HepG2 (cell line): ENCODE measurements at regions not wholly inside any gene's neighbourhood (a gene's known extent, or its start where the extent isn't known, plus 50 kb on each side); places are given as distances from the start of the nearest gene placed in this dataset.

Experiments used
- ATAC-seq: fragments of 200-7000 bp; cut with Tn5 transposase; 3 replicates; pipeline ENCODE4 v1.9.1; 2020; ENCODE audit warnings: mild to moderate bottlenecking, moderate library complexity
- BruUV-seq: library from RNA; stranded (reverse); fragments of 400-500 nt; replicated peaks from 2 replicates; lab custom pipeline; 2021; lab: Mats Ljungman, UMichigan
- CTCF ChIA-PET: fragments of 300-600 bp; formaldehyde crosslinking; extraction: SDS; loops from one replicate; lab custom pipeline; 2021; ENCODE audit warnings: low total read pairs, inconsistent platforms, low intra/inter-chr PET ratio; lab: Yijun Ruan, JAX
- POLR2A ChIA-PET: fragments of 350-600 bp; sonication (Branson Sonifier 250); formaldehyde crosslinking; loops from one replicate; lab custom pipeline; 2020; ENCODE audit warnings: antibody characterized with exemption, inconsistent platforms; lab: Yijun Ruan, JAX
- DNase-seq: peaks from one replicate; pipeline ENCODE4 v3.0.0-alpha.2; 2015; ENCODE audit warnings: low spot score
- FAIRE-seq: peaks from 3 replicates; lab custom pipeline; 2011; peaks lifted over from hg19 to GRCh38; lab: Jason Lieb, UNC
- H2AFZ ChIP-seq: one replicate; pipeline ENCODE4 v1.6.1; 2011; ENCODE audit warnings: low read length, inconsistent platforms
- H3K27ac ChIP-seq: fragments of 300-600 bp; 3 replicates; pipeline ENCODE4 v1.8.0; 2011; ENCODE audit warnings: mixed run types, mild to moderate bottlenecking, mixed read lengths, low read length, inconsistent platforms; ENCODE audit not compliant: insufficient read depth; ENCODE audit errors: extremely low read length
- H3K27me3 ChIP-seq, 2 experiments: fragments of 200-600 bp in 1 of 2; 2 replicates in 1 of 2; 3 replicates in 1 of 2; pipeline versions ENCODE4 v1.6.0 to v1.8.0; 2011; ENCODE audit warnings: low read length in 2 of 2, mild to moderate bottlenecking in 2 of 2, moderate library complexity in 2 of 2, inconsistent platforms in 1 of 2; ENCODE audit not compliant: insufficient read depth in 2 of 2, control insufficient read depth in 1 of 2
- H3K36me3 ChIP-seq, 2 experiments: fragments of 200-600 bp in 1 of 2; replicated peaks in 1 of 2; 2 replicates in 1 of 2; 3 replicates in 1 of 2; pipeline versions ENCODE4 v1.5.1 to v1.8.0; 2011; ENCODE audit warnings: low read length in 2 of 2, inconsistent platforms in 1 of 2; ENCODE audit not compliant: insufficient read depth in 2 of 2, control insufficient read depth in 1 of 2
- H3K4me1 ChIP-seq: 2 replicates; pipeline ENCODE4 v1.5.1; 2012; ENCODE audit warnings: low read length, inconsistent platforms; ENCODE audit not compliant: insufficient read depth
- H3K4me2 ChIP-seq: 2 replicates; pipeline ENCODE4 v1.6.0; 2011; ENCODE audit warnings: low read depth, low read length, inconsistent platforms
- H3K4me3 ChIP-seq, 3 experiments: fragments of 200-600 bp in 1 of 3; sonication (generic), shearing (Covaris generic) in 1 of 3; replicated peaks in 1 of 3; 2 replicates each; pipeline ENCODE4 v1.5.1; 2011 to 2016; ENCODE audit warnings: low read length in 3 of 3, inconsistent platforms in 2 of 3, low read depth in 2 of 3, mild to moderate bottlenecking in 2 of 3, control low read depth in 1 of 3, mixed read lengths in 1 of 3; ENCODE audit not compliant: insufficient read depth in 1 of 3
- H3K79me2 ChIP-seq: one replicate; pipeline ENCODE4 v1.6.1; 2011; ENCODE audit warnings: low read length, inconsistent platforms; ENCODE audit not compliant: insufficient read depth
- H3K9ac ChIP-seq: 2 replicates; pipeline ENCODE4 v1.6.0; 2011; ENCODE audit warnings: mild to moderate bottlenecking, low read depth, low read length, inconsistent platforms; ENCODE audit not compliant: insufficient read depth
- H3K9me3 ChIP-seq: 2 replicates; pipeline ENCODE4 v1.5.1; 2012; ENCODE audit warnings: mild to moderate bottlenecking, low read length
- H4K20me1 ChIP-seq: 2 replicates; pipeline ENCODE4 v1.6.0; 2011; ENCODE audit warnings: inconsistent platforms, mild to moderate bottlenecking, low read length, moderate library complexity; ENCODE audit not compliant: insufficient read depth
- AKNA ChIP-seq: sonication (generic); formaldehyde crosslinking; IDR thresholded peaks from 2 replicates; pipeline ENCODE4 v1.4.0; 2020; ENCODE audit warnings: missing genetic modification reagents, borderline replicate concordance
- HDAC1 ChIP-seq: sonication (generic); formaldehyde crosslinking; IDR thresholded peaks from 2 replicates; pipeline ENCODE4 v1.5.1; 2020; ENCODE audit warnings: mild to moderate bottlenecking, missing genetic modification reagents
- MEF2D ChIP-seq: sonication (generic); formaldehyde crosslinking; IDR thresholded peaks from 2 replicates; pipeline ENCODE4 v1.5.1; 2020; ENCODE audit warnings: mild to moderate bottlenecking, missing genetic modification reagents
- NFKB2 ChIP-seq: sonication (generic); formaldehyde crosslinking; IDR thresholded peaks from 2 replicates; pipeline ENCODE4 v1.4.0; 2020; ENCODE audit warnings: missing genetic modification reagents, borderline replicate concordance
- PRMT3 ChIP-seq: sonication (generic); formaldehyde crosslinking; IDR thresholded peaks from 2 replicates; pipeline ENCODE4 v1.8.1; 2022; ENCODE audit warnings: low read depth, mild to moderate bottlenecking, moderate library complexity, missing genetic modification reagents, borderline replicate concordance
- RORA ChIP-seq: sonication (generic); formaldehyde crosslinking; IDR thresholded peaks from 2 replicates; pipeline ENCODE4 v1.5.0; 2020; ENCODE audit warnings: mild to moderate bottlenecking, missing genetic modification reagents, moderate library complexity
- YEATS4 ChIP-seq: sonication (generic); formaldehyde crosslinking; IDR thresholded peaks from 2 replicates; pipeline ENCODE4 v1.4.0; 2020; ENCODE audit warnings: missing genetic modification reagents, borderline replicate concordance
- ZNF558 ChIP-seq: sonication (generic); formaldehyde crosslinking; IDR thresholded peaks from 2 replicates; pipeline ENCODE4 v1.9.0; 2022; ENCODE audit warnings: mild to moderate bottlenecking, missing genetic modification reagents, borderline replicate concordance
- ZNF563 ChIP-seq: sonication (generic); formaldehyde crosslinking; IDR thresholded peaks from 2 replicates; pipeline ENCODE4 v1.8.0; 2022; ENCODE audit warnings: mild to moderate bottlenecking, moderate library complexity, missing genetic modification reagents
- WGBS: methylation state at CpG from one replicate; pipeline ENCODE4 v1.1.6; 2017; ENCODE audit warnings: low lambda C conversion rate; 5-methylcytosine and 5-hydroxymethylcytosine counted together
- in situ Hi-C: cut with HindIII; loops from 2 replicates; pipeline ENCODE4 v1.10.0; 2017; ENCODE audit warnings: low pct_unique_long_range_greater_than_20kb; ENCODE audit not compliant: extremely low pct_ligation_motif_present
- intact Hi-C: fragments of 100-400 bp; cut with micrococcal nuclease; formaldehyde crosslinking; loops from one replicate; pipeline ENCODE4 v1.10.0; 2022; ENCODE audit not compliant: unreplicated experiment
- TF ChIP-seq, protein P1 (sequence below): IDR thresholded peaks from 2 replicates; pipeline ENCODE4 v1.6.1; 2012; ENCODE audit warnings: low read depth, low read length, improper control_type of control experiment
- TF ChIP-seq, protein P2 (sequence below): sonication (generic); formaldehyde crosslinking; IDR thresholded peaks from 2 replicates; pipeline ENCODE4 v1.9.0; 2021; ENCODE audit warnings: missing genetic modification reagents, mild to moderate bottlenecking, borderline replicate concordance
- TF ChIP-seq, protein P3 (sequence below): sonication (generic); formaldehyde crosslinking; IDR thresholded peaks from 2 replicates; pipeline ENCODE4 v1.4.0; 2020; ENCODE audit warnings: missing genetic modification reagents, borderline replicate concordance
- TF ChIP-seq, protein P4 (sequence below): sonication (generic); formaldehyde crosslinking; IDR thresholded peaks from 2 replicates; pipeline ENCODE4 v1.4.0; 2020; ENCODE audit warnings: missing genetic modification reagents

- Histone ChIP-seq H3K79me2 (no peaks in the 10 kb centered on the region), H3K27ac (no peak overlapping the region), H3K36me3 (no peaks in the 10 kb centered on the region), H3K27me3 (no peaks in the 10 kb centered on the region), H3K4me2 (no peak overlapping the region), H3K9me3 (no peaks in the 10 kb centered on the region), H3K4me3 (no peak overlapping the region), H2AFZ (no peak overlapping the region), H4K20me1 (no peaks in the 10 kb centered on the region), H3K4me1 (no peaks in the 10 kb centered on the region), H3K9ac (no peak overlapping the region)
- BruUV-seq, result no TSS peak
- WGBS, result 8% methylated on average over 2 of the region's 2 CpGs
- POLR2A ChIA-PET, result no interaction called here
- DNase-seq (no peak), ATAC-seq (no peak), FAIRE-seq (no peak)
- intact Hi-C loops, result no loop called here
- in situ Hi-C loops, result no loop called here
- CTCF ChIA-PET, result no interaction called here
- no peak for TF ChIP-seq ZNF563
- TF ChIP-seq HDAC1 (CRISPR knock-in tag), result no peak
- no peak for TF ChIP-seq NFKB2 (CRISPR knock-in tag)
- TF ChIP-seq AKNA (CRISPR knock-in tag), result no peak
- no peak for TF ChIP-seq MEF2D
- no peak for TF ChIP-seq RORA (CRISPR knock-in tag)
- TF ChIP-seq, protein P1, sequence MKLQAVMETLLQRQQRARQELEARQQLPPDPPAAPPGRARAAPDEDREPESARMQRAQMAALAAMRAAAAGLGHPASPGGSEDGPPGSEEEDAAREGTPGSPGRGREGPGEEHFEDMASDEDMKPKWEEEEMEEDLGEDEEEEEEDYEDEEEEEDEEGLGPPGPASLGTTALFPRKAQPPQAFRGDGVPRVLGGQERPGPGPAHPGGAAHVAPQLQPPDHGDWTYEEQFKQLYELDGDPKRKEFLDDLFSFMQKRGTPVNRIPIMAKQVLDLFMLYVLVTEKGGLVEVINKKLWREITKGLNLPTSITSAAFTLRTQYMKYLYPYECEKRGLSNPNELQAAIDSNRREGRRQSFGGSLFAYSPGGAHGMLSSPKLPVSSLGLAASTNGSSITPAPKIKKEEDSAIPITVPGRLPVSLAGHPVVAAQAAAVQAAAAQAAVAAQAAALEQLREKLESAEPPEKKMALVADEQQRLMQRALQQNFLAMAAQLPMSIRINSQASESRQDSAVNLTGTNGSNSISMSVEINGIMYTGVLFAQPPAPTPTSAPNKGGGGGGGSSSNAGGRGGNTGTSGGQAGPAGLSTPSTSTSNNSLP, result no peak
- TF ChIP-seq, protein P2, sequence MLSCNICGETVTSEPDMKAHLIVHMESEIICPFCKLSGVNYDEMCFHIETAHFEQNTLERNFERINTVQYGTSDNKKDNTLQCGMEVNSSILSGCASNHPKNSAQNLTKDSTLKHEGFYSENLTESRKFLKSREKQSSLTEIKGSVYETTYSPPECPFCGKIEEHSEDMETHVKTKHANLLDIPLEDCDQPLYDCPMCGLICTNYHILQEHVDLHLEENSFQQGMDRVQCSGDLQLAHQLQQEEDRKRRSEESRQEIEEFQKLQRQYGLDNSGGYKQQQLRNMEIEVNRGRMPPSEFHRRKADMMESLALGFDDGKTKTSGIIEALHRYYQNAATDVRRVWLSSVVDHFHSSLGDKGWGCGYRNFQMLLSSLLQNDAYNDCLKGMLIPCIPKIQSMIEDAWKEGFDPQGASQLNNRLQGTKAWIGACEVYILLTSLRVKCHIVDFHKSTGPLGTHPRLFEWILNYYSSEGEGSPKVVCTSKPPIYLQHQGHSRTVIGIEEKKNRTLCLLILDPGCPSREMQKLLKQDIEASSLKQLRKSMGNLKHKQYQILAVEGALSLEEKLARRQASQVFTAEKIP (CRISPR knock-in tag), result no peak
- TF ChIP-seq, protein P3, sequence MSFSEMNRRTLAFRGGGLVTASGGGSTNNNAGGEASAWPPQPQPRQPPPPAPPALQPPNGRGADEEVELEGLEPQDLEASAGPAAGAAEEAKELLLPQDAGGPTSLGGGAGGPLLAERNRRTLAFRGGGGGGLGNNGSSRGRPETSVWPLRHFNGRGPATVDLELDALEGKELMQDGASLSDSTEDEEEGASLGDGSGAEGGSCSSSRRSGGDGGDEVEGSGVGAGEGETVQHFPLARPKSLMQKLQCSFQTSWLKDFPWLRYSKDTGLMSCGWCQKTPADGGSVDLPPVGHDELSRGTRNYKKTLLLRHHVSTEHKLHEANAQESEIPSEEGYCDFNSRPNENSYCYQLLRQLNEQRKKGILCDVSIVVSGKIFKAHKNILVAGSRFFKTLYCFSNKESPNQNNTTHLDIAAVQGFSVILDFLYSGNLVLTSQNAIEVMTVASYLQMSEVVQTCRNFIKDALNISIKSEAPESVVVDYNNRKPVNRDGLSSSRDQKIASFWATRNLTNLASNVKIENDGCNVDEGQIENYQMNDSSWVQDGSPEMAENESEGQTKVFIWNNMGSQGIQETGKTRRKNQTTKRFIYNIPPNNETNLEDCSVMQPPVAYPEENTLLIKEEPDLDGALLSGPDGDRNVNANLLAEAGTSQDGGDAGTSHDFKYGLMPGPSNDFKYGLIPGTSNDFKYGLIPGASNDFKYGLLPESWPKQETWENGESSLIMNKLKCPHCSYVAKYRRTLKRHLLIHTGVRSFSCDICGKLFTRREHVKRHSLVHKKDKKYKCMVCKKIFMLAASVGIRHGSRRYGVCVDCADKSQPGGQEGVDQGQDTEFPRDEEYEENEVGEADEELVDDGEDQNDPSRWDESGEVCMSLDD (CRISPR knock-in tag), result no peak
- no peak for TF ChIP-seq ZNF558 (CRISPR knock-in tag)
- no peak for TF ChIP-seq YEATS4 (CRISPR knock-in tag)
- TF ChIP-seq, protein P4, sequence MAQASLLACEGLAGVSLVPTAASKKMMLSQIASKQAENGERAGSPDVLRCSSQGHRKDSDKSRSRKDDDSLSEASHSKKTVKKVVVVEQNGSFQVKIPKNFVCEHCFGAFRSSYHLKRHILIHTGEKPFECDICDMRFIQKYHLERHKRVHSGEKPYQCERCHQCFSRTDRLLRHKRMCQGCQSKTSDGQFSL, result no peak
- TF ChIP-seq PRMT3 (CRISPR knock-in tag), result no peak
Measured at GRCh38 chr10:60476451-60476850, 86.8 kb upstream of the ANK3 start.
